GM12872 (cell line): ENCODE measurements at regions not wholly inside any gene's neighbourhood (a gene's known extent, or its start where the extent isn't known, plus 50 kb on each side); places are given as distances from the start of the nearest gene placed in this dataset.

ENCODE experiments used
- CTCF ChIP-seq: IDR thresholded peaks from 3 replicates; pipeline ENCODE4 v1.5.1; 2011; ENCODE audit warnings: low read depth, mild to moderate bottlenecking, low read length, moderate library complexity; ENCODE audit not compliant: insufficient read depth

DNA sequence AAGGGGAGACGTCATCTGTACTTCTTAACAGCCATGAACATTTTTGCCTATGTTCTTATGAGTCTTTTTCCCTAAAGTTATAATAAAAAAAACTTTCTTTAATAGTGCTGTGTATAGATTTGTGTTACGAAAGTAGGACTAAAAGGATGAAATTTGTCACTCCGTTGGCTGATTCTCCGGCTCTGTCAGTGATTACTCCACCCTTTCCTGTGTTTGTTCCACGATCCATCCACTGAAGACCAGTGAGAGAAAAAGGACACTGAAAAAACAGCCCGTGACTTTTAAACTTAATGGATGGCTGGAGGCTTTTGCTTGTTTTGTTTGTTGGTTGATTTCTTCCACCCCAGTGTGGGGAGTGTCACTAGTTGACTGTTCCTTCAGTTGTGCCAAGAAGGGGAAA, 232.0 kb upstream of the NOX3 start:
- no peak for TF ChIP-seq CTCF

DNA sequence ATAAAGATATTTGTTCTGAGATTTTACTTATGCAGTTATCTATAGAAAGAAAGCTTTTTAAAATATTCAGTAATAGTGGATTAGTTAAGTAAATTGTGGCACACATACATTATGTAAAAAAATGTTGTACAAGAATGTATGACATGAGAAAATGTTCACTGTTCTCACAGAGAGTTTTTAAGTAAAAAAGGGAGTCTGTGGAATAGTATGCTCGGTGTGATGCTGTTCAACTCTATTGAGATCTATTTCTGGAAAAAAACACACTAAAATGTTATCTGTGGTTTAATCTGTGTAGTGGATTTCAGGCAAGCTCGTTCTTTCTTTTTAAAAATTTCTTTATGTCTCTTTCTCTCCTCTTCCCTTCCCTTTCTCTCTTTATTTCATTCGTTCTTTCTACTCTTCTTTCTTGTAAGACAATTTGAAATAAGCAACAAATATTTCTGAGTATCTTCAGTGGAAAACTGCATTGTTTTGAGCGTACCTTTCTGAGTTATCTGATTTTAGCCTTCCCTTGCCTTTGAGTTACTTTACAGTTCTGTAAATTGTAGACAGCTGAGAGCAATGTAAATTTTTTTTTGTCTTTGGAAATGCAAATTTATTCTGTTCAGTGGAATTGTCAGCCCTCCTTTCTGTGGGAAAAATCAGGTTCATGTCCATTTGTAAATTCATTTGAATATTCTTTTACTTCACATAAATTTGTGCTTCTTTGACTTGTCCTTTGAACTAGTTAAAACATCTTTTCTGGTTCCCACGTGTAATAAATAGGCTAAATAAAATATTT, 229.0 kb upstream of the NOX3 start:
- TF ChIP-seq CTCF: no peak

GRCh38 chr6:155678361-155678760, 222.7 kb upstream of the NOX3 start:
- no peak for TF ChIP-seq CTCF

GRCh38 chr6:155676346-155676745, 220.7 kb upstream of the NOX3 start:
- TF ChIP-seq CTCF: no peak

- TF ChIP-seq CTCF: no peak
Observed at GRCh38 chr6:155670655-155671054, 215.0 kb upstream of the NOX3 start.

DNA sequence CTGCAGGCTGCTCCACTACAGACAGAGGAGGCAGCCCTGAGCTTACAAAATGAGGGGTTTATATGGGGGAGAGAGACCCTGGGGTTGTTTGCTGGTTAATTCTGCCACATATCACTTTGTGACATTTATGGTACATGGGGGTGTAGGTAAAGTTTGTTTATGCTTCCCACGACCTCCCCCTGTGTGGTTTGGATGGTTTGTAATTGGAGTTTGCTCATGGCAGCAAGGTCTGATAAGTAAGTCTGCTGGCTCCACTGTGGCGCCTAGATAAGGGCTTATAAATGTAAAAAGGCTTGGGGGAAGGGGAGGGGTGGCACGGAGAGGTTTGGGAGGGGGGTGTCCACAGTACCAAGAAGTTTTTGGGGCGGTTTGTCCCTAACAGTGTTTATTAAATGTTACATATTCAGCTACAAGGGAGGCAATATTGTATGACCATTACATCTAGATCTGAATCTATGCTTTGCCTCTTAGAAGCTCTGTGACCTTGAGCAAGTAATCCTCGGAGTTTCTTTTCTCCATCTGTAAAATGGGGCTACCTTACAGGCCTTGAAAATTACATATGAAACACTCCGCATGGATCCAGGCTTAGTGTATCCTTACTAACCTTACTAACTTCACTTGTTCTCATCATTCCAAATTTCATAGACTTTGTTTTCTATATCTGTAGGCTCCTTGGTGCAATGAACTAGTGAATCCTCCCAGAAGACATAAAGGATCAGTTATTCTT, 204.8 kb upstream of the NOX3 start:
- TF ChIP-seq CTCF: no peak

- no peak for TF ChIP-seq CTCF
Observed at GRCh38 chr6:155656024-155656423, 200.4 kb upstream of the NOX3 start.
